Activated naive CD4-positive, alpha-beta T cell (primary cell): ENCODE measurements at regions not wholly inside any gene's neighbourhood (a gene's known extent, or its start where the extent isn't known, plus 50 kb on each side); places are given as distances from the start of the nearest gene placed in this dataset.
"Not testable (repeated sequence)": the region's sequence is repeated elsewhere in the genome, so short reads cannot be mapped to it uniquely, and the experiment has no call there.

ENCODE experiments used
- DNase-seq, 4 experiments: peaks; one replicate each; lab custom pipeline; 2025; lab: John Stamatoyannopoulos, UW

GRCh38 chr1:228669242-228669585 is 66.1 kb upstream of the RHOU start:
- no peak for DNase-seq

- not testable (repeated sequence) for DNase-seq
Measured at GRCh38 chr1:228681076-228681565, 54.2 kb upstream of the RHOU start.

GRCh38 chr1:228683428-228683827 is 51.9 kb upstream of the RHOU start:
- no peak for DNase-seq

GRCh38 chr1:228684607-228685006 is 50.7 kb upstream of the RHOU start:
- DNase-seq: no peak

- no peak for DNase-seq
Measured at GRCh38 chr1:228685081-228685660, 50.1 kb upstream of the RHOU start.
